Mucosa of descending colon (tissue), 3 donors: ENCODE measurements at regions not wholly inside any gene's neighbourhood (a gene's known extent, or its start where the extent isn't known, plus 50 kb on each side); places are given as distances from the start of the nearest gene placed in this dataset.
A peak's percentile ranks its signal among the peaks of the same experiment; 100 is the strongest.

Source experiments
- ATAC-seq: fragments of 200-7000 bp; cut with Tn5 transposase; one replicate; pipeline ENCODE4 v1.9.1; 2020; ENCODE audit warnings: mild to moderate bottlenecking, moderate library complexity
- DNase-seq, 3 donors: peaks; one replicate each; pipeline ENCODE4 v3.0.0-alpha.2; 2020
- H3K36me3 ChIP-seq: fragments of 200-600 bp; one replicate; pipeline ENCODE4 v1.8.0; 2021; ENCODE audit warnings: low read depth, mild to moderate bottlenecking
- H3K4me1 ChIP-seq: fragments of 200-600 bp; one replicate; pipeline ENCODE4 v1.8.0; 2021; ENCODE audit warnings: low read depth, mild to moderate bottlenecking
- H3K4me3 ChIP-seq: fragments of 200-600 bp; one replicate; pipeline ENCODE4 v1.8.0; 2021; ENCODE audit warnings: mild to moderate bottlenecking
- H3K9me3 ChIP-seq: fragments of 200-600 bp; one replicate; pipeline ENCODE4 v1.8.0; 2021; ENCODE audit warnings: mild to moderate bottlenecking
- intact Hi-C, 2 donors: fragments of 100-400 bp; cut with DNase I in 1 of 2; cut with micrococcal nuclease in 1 of 2; formaldehyde crosslinking; loops; one replicate each; pipeline versions ENCODE4 v1.11.0 to v1.11.1; 2022; cut with DNase I, micrococcal nuclease
- TF ChIP-seq, protein P1 (sequence below): fragments of 200-600 bp; IDR thresholded peaks from one replicate; pipeline ENCODE4 v1.8.0; 2022; ENCODE audit warnings: antibody characterized with exemption, mild to moderate bottlenecking
- donor health status: DM: no; HTN: no; CAD: no; lungs with moderate emphysema.
- donor health status: DM: no; HTN: no; CAD: no.
- donor health status: DM: no; HTN: yes; CAD: no.

DNA sequence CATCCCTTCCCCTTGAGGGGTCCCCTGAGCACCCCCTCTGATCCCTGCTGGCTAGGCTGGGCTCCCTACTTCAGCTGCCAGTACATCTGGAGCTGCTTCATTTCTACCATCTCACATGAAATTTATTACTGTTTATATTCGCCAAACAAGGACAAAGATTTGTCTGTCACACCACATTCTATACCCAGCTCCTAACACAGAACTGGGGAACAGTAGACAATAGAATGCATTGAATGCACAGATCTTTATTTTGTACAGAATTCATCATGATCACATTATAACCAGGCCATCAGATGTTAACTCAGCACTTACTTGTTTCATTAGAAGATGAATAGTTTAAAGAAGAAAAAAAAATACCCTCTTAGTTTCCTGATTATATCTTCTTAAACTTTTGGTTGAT is 159.4 kb downstream of the KLF5 start:
- Histone ChIP-seq H3K9me3 (no peaks in the 10 kb centered on the region), H3K4me1 (peaks cover 21% of the 10 kb centered on the region), H3K36me3 (no peaks in the 10 kb centered on the region), H3K4me3 (no peak overlapping the region)
- TF ChIP-seq, protein P1, sequence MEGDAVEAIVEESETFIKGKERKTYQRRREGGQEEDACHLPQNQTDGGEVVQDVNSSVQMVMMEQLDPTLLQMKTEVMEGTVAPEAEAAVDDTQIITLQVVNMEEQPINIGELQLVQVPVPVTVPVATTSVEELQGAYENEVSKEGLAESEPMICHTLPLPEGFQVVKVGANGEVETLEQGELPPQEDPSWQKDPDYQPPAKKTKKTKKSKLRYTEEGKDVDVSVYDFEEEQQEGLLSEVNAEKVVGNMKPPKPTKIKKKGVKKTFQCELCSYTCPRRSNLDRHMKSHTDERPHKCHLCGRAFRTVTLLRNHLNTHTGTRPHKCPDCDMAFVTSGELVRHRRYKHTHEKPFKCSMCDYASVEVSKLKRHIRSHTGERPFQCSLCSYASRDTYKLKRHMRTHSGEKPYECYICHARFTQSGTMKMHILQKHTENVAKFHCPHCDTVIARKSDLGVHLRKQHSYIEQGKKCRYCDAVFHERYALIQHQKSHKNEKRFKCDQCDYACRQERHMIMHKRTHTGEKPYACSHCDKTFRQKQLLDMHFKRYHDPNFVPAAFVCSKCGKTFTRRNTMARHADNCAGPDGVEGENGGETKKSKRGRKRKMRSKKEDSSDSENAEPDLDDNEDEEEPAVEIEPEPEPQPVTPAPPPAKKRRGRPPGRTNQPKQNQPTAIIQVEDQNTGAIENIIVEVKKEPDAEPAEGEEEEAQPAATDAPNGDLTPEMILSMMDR, result no peak
- intact Hi-C loops, result no loop called here
- ATAC-seq (no peak), DNase-seq (no peak)

DNA sequence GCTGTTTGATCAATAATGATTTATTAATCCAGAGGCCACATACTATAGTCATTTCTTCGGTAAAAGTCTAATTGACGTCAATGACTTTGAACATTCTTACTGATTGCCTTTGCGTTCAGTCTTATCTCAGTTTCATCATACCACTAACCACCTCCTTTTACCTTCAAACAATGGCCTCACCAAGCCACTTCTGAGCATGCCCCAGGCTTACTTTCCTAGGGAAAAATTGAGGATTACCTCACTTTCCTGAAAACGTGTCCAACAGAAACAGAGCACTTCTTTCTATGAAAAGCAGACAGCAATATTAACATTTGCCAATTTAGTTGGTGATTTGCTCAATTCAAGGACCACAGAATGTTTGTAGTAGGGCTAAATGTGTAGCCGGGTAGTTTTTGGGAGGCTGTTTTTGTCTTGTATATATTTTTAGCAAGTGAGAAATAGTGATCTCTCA is 157.6 kb downstream of the KLF5 start:
- intact Hi-C loops, result no loop called here
- Histone ChIP-seq H3K4me3 (no peak overlapping the region), H3K4me1 (peaks cover 21% of the 10 kb centered on the region), H3K9me3 (no peaks in the 10 kb centered on the region), H3K36me3 (no peaks in the 10 kb centered on the region)
- peak; percentile 69 for ATAC-seq
- DNase-seq, result no peak
- TF ChIP-seq, protein P1, result no peak

DNA sequence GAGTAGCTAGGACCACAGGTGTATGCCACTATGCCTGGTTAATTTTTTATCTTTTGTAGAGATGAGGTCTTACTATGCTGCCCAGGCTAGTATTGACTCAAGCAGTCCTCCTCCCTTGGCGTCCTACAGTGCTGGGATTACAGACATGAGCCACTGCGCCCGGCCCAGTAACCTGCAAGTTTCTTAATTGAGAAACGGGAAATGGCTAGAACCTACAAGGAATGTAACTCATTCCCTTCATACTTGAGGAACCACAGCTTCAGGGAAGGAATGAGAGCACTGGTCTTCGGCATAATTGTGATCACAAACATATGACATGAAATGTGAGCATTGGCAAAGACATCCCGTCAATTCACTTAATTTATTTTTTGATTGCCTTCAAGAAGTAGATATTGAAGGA is 157.0 kb downstream of the KLF5 start:
- TF ChIP-seq, protein P1, result no peak
- intact Hi-C loops, result no loop called here
- Histone ChIP-seq H3K9me3 (no peaks in the 10 kb centered on the region), H3K36me3 (no peaks in the 10 kb centered on the region), H3K4me3 (no peak overlapping the region), H3K4me1 (peaks cover 18% of the 10 kb centered on the region)
- DNase-seq (peak in 2 of 3 donors; percentile 41 to 47), ATAC-seq (peak; percentile 88)

DNA sequence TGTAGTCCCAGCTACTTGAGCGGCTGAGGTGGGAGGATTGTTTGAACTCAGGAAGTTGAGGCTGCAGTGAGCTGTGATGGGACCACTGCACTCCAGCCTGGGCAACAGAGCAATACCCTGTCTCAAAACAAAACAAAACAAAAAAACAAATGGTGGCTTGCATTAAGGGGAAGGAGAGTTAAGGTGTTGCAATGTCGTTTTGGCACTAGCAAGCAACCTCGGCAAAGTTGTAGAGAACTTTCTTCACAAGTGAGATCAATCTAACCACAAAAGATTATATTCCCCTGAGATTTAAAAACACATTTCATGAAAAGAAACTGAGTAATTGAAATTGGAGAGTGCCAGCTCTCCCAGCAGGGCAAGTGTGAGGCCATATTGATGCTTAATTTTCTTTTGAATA is 153.7 kb downstream of the KLF5 start:
- no peak for ATAC-seq
- intact Hi-C loops, result no loop called here
- no peaks in the 10 kb centered on the region for H3K36me3 ChIP-seq
- no peaks in the 10 kb centered on the region for H3K9me3 ChIP-seq
- TF ChIP-seq, protein P1, result no peak
- DNase-seq, result no peak
- H3K4me3 ChIP-seq, result no peak overlapping the region
- H3K4me1 ChIP-seq, result peaks cover 16% of the 10 kb centered on the region

DNA sequence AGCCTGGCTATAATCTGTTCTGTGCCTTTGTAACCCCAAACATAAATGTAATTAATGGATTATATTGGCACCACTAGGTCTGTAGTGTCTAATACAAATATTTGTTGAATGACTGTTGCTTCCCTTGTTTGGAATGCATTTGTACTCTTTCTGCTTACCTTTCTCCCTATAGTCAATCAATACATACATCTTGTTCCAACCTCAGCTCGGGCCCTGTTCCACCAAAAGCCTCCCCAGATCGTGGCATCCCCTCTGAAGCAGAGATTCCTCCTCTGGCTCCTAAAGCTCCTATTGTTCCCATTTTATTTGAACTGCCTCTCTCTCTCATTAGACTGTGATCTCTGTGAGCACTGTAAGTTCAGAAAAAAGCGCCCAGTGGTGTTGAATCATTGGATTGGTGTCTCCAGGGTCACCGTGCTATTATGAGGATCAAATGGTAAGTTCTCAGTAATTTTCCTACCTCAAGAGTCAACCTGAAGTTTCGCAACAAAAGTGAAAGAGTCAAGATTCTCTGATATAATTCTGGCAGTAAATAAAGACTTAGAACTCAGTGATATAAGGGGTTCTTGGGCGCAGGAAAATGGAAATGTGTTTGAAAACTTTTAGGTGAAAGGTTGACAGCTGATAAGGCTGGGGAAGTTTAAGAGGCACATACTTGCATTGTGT is 151.5 kb downstream of the KLF5 start:
- TF ChIP-seq, protein P1, result no peak
- Histone ChIP-seq H3K4me1 (no peaks in the 10 kb centered on the region), H3K4me3 (no peak overlapping the region), H3K9me3 (no peaks in the 10 kb centered on the region), H3K36me3 (no peaks in the 10 kb centered on the region)
- intact Hi-C loops, result no loop called here
- DNase-seq (no peak), ATAC-seq (no peak)
